Activated CD4-positive, alpha-beta memory T cell treated with anti-CD3 and anti-CD28 coated beads for 36 hours (primary cell): ENCODE measurements at regions not wholly inside any gene's neighbourhood (a gene's known extent, or its start where the extent isn't known, plus 50 kb on each side); places are given as distances from the start of the nearest gene placed in this dataset. TPM values are rescaled to one million over a fixed set of nuclear protein-coding genes. Genes with fewer than 3 reads are reported as not detected.

Experiments used
- CTCF ChIA-PET: fragments of 350-600 bp; sonication (Branson Sonifier 250); formaldehyde crosslinking; loops from one replicate; lab custom pipeline; 2021; ENCODE audit warnings: antibody characterized with exemption, inconsistent platforms; lab: Charles Lee
- POLR2A ChIA-PET: fragments of 350-600 bp; sonication (Branson Sonifier 250); formaldehyde crosslinking; loops from one replicate; lab custom pipeline; 2021; ENCODE audit warnings: antibody characterized with exemption; lab: Charles Lee
- DNase-seq: peaks from one replicate; pipeline ENCODE4 v3.0.0-alpha.2; 2020
- H3K27ac Mint-ChIP-seq: one replicate; pipeline ENCODE4 v1.8.0; 2021; ENCODE audit warnings: mixed read lengths
- H3K27me3 Mint-ChIP-seq: one replicate; pipeline ENCODE4 v1.8.0; 2021; ENCODE audit warnings: mixed read lengths
- H3K36me3 Mint-ChIP-seq: one replicate; pipeline ENCODE4 v1.8.0; 2021; ENCODE audit warnings: mixed read lengths
- H3K4me1 Mint-ChIP-seq: one replicate; pipeline ENCODE4 v1.8.0; 2021; ENCODE audit warnings: low read depth, mixed read lengths
- H3K4me3 Mint-ChIP-seq: one replicate; pipeline ENCODE4 v1.8.0; 2021; ENCODE audit warnings: mild to moderate bottlenecking, mixed read lengths
- H3K9me3 Mint-ChIP-seq: one replicate; pipeline ENCODE4 v1.8.0; 2021; ENCODE audit warnings: mixed read lengths
- intact Hi-C: fragments of 100-400 bp; cut with micrococcal nuclease; formaldehyde crosslinking; loops from one replicate; pipeline ENCODE4 v1.15.1; 2023
- microRNA-seq: library from miRNA; unstranded; fragments of <30 nt; microRNA quantifications from one replicate; pipeline ENCODE4 v1.2.0, GENCODE V29; 2022; ENCODE audit warnings: borderline number of aligned reads, borderline microRNAs expressed, borderline replicate concordance

GRCh38 chr10:1824928-1825327 lies 87.6 kb upstream of the ADARB2 start:
- no peaks in the 10 kb centered on the region for H3K9me3 Mint-ChIP-seq
- no peak overlapping the region for H3K27ac Mint-ChIP-seq
- H3K4me3 Mint-ChIP-seq: no peak overlapping the region
- peaks cover 13% of the 10 kb centered on the region for H3K27me3 Mint-ChIP-seq
- POLR2A ChIA-PET: no interaction called here
- intact Hi-C loops: no loop called here
- no peak for DNase-seq
- H3K4me1 Mint-ChIP-seq: no peaks in the 10 kb centered on the region
- CTCF ChIA-PET: no interaction called here
- H3K36me3 Mint-ChIP-seq: no peaks in the 10 kb centered on the region

- intact Hi-C loops: no loop called here
- H3K27ac Mint-ChIP-seq: no peak overlapping the region
- peaks cover 12% of the 10 kb centered on the region for H3K9me3 Mint-ChIP-seq
- peaks cover 4% of the 10 kb centered on the region for H3K27me3 Mint-ChIP-seq
- H3K4me1 Mint-ChIP-seq: no peaks in the 10 kb centered on the region
- ChIA-PET POLR2A (no interaction called here), CTCF (no interaction called here)
- no peak for DNase-seq
- H3K36me3 Mint-ChIP-seq: no peaks in the 10 kb centered on the region
- H3K4me3 Mint-ChIP-seq: no peak overlapping the region
Measured at GRCh38 chr10:1814556-1814955, 77.2 kb upstream of the ADARB2 start.

- CTCF ChIA-PET: no interaction called here
- intact Hi-C loops: no loop called here
- Mint-ChIP-seq H3K27me3 (peaks cover 4% of the 10 kb centered on the region), H3K4me1 (no peaks in the 10 kb centered on the region), H3K36me3 (no peaks in the 10 kb centered on the region), H3K27ac (no peak overlapping the region), H3K4me3 (no peak overlapping the region), H3K9me3 (no peaks in the 10 kb centered on the region)
- POLR2A ChIA-PET: no interaction called here
- no peak for DNase-seq
Measured at GRCh38 chr10:1809139-1809741, 71.9 kb upstream of the ADARB2 start.

DNA sequence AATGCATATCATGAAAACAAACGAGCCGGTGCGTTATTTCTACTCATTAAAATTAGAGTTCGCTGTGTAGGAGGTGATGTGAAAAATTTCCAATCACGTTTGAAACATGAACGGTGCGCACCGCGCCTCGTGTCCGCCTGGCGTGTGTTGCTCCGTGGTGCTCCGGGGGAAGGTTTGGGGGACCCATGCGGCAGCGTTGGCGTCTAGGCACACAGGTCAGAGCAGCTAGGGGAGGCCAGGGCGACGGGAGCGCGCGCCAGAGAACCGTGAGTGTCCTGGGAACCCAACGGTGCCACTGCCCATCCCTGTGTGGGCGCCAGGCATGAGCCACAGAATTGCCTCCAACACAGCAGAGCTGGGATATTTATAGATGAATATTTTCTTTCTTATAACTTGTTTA lies 70.6 kb upstream of the ADARB2 start:
- H3K9me3 Mint-ChIP-seq: no peaks in the 10 kb centered on the region
- no peaks in the 10 kb centered on the region for H3K36me3 Mint-ChIP-seq
- no peak for DNase-seq
- H3K4me1 Mint-ChIP-seq: no peaks in the 10 kb centered on the region
- intact Hi-C loops: no loop called here
- ChIA-PET POLR2A (no interaction called here), CTCF (no interaction called here)
- H3K4me3 Mint-ChIP-seq: no peak overlapping the region
- H3K27me3 Mint-ChIP-seq: peaks cover 4% of the 10 kb centered on the region
- H3K27ac Mint-ChIP-seq: no peak overlapping the region

DNA sequence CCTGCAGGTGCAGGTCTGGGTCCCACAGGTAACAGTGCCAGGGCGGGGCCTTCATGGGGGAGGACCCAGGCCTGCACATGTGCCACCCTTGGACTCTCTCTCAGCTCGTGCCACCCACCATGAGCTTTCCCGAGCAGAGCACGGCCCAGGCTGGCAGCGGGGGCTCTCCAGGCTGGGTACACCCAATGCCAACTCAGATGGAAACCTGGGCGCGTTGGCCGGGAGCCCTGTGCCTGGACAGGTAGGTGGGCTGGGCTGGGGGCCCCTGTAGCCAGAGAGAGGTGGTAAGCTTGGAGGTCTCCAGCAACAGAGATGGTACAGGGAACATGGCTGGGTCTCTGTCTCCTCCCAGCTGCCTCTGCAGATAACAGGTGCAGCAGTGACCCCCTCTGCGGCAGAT lies 69.9 kb upstream of the ADARB2 start:
- Mint-ChIP-seq H3K27me3 (peaks cover 4% of the 10 kb centered on the region), H3K36me3 (no peaks in the 10 kb centered on the region), H3K27ac (no peak overlapping the region), H3K4me3 (no peak overlapping the region), H3K4me1 (no peaks in the 10 kb centered on the region), H3K9me3 (no peaks in the 10 kb centered on the region)
- ChIA-PET POLR2A (no interaction called here), CTCF (no interaction called here)
- intact Hi-C loops: no loop called here
- no peak for DNase-seq

DNA sequence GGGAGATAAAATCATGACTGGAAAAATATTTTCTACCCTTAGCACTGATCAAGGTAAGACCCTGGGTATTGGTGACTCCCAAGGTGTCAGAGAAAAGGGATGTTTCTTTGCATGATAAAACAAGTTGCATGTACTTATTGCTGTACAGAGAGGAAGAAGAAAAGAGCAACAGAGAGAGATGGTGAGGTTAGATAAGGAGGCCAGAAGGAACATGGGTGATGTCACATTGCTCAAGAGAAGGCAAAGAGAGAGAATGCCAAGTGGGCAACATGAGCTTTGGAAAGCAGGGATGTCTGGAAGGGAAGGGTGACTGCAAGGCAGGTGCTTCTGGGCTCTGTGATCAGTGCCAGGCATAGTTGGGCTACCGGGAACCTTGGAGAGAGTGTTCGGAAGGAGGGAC lies 65.1 kb upstream of the ADARB2 start:
- intact Hi-C loops: no loop called here
- Mint-ChIP-seq H3K27me3 (no peaks in the 10 kb centered on the region), H3K4me3 (no peak overlapping the region), H3K27ac (no peak overlapping the region), H3K9me3 (peaks cover 2% of the 10 kb centered on the region), H3K4me1 (no peaks in the 10 kb centered on the region), H3K36me3 (no peaks in the 10 kb centered on the region)
- DNase-seq: no peak
- POLR2A ChIA-PET: no interaction called here
- CTCF ChIA-PET: no interaction called here

DNA sequence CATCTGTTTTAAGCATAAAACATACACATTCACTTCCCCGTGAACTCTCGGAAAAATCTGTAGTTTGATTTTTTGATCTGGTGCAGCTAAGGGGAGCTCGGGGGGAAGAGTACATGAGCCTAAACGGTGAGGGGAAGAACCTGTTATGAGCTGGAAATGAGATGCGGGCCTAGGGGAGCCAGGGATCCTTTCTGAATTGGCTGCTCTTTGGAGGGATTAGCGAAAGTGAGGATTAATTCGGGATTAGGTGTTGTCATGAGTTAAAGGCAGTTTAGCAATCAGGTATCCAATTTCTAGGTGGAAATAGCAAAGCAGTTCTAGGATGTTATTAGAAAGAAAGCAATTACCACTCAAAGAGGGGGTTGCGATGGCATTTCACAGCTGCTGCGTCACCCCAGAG lies 51.1 kb upstream of the ADARB2 start:
- H3K27me3 Mint-ChIP-seq: peaks cover 2% of the 10 kb centered on the region

More for the DNA sequence above, 51.1 kb upstream of the ADARB2 start:
- POLR2A ChIA-PET: no interaction called here
- H3K4me1 Mint-ChIP-seq: no peaks in the 10 kb centered on the region
- no peak overlapping the region for H3K4me3 Mint-ChIP-seq
- H3K36me3 Mint-ChIP-seq: no peaks in the 10 kb centered on the region
- peaks cover 1% of the 10 kb centered on the region for H3K9me3 Mint-ChIP-seq
- intact Hi-C loops: no loop called here
- DNase-seq: no peak
- H3K27ac Mint-ChIP-seq: no peak overlapping the region
- CTCF ChIA-PET: no interaction called here

Small RNAs in the stretch of these regions (microRNA-seq; reads per million reads assigned to microRNA genes)
- not detected for gene MIR6072
